Liver (tissue), 8 donors: ENCODE measurements at regions not wholly inside any gene's neighbourhood (a gene's known extent, or its start where the extent isn't known, plus 50 kb on each side); places are given as distances from the start of the nearest gene placed in this dataset.

Experiments used
- DNase-seq: peaks from one replicate; pipeline ENCODE4 v3.0.0-alpha.2; 2017; ENCODE audit warnings: low spot score
- H3K27ac ChIP-seq, 2 donors: one replicate each; pipeline ENCODE4 v1.7.0; 2013; ENCODE audit warnings: inconsistent platforms in 2 of 2, low read length in 2 of 2, control low read depth in 1 of 2, low read depth in 1 of 2, mild to moderate bottlenecking in 1 of 2
- H3K27me3 ChIP-seq, 4 donors: one replicate each; pipeline versions ENCODE4 v1.6.1 to v1.7.0; 2013; ENCODE audit warnings: low read length in 3 of 4, inconsistent platforms in 1 of 4, mild to moderate bottlenecking in 1 of 4, moderate library complexity in 1 of 4; ENCODE audit not compliant: control insufficient read depth in 4 of 4, insufficient read depth in 4 of 4
- H3K36me3 ChIP-seq, 4 donors: one replicate each; pipeline versions ENCODE4 v1.6.1 to v1.7.0; 2013; ENCODE audit warnings: low read length in 3 of 4, mild to moderate bottlenecking in 3 of 4, low read depth in 1 of 4, moderate library complexity in 1 of 4; ENCODE audit not compliant: control insufficient read depth in 4 of 4, insufficient read depth in 3 of 4
- H3K4me1 ChIP-seq, 4 donors: one replicate each; pipeline versions ENCODE4 v1.6.1 to v1.7.0; 2013; ENCODE audit warnings: low read length in 3 of 4, mild to moderate bottlenecking in 3 of 4, moderate library complexity in 1 of 4; ENCODE audit not compliant: control insufficient read depth in 4 of 4, insufficient read depth in 4 of 4
- H3K4me3 ChIP-seq, 3 donors: one replicate each; pipeline versions ENCODE4 v1.6.1 to v1.7.0; 2013; ENCODE audit warnings: low read length in 3 of 3, control low read depth in 1 of 3, low read depth in 1 of 3, mild to moderate bottlenecking in 1 of 3
- H3K9ac ChIP-seq, 2 donors: one replicate each; pipeline ENCODE4 v1.7.0; 2013; ENCODE audit warnings: low read length in 2 of 2, mild to moderate bottlenecking in 2 of 2, moderate library complexity in 2 of 2, control low read depth in 1 of 2, low read depth in 1 of 2
- H3K9me3 ChIP-seq, 4 donors: one replicate each; pipeline versions ENCODE4 v1.6.1 to v1.7.0; 2013; ENCODE audit warnings: low read length in 3 of 4; ENCODE audit not compliant: control insufficient read depth in 4 of 4
- ATF3 ChIP-seq: IDR thresholded peaks from 2 replicates; pipeline ENCODE4 v1.6.1; 2016; ENCODE audit warnings: antibody characterized with exemption
- CTCF ChIP-seq: fragments of 150-350 bp; IDR thresholded peaks from 2 replicates; pipeline ENCODE4 v1.5.1; 2017; ENCODE audit warnings: improper control_type of control experiment, low read depth, low read length; ENCODE audit not compliant: missing input control
- EGR1 ChIP-seq, 2 donors: IDR thresholded peaks; 2 replicates each; pipeline ENCODE4 v1.6.1; 2016 to 2018; ENCODE audit warnings: antibody characterized with exemption in 2 of 2, low read depth in 2 of 2
- FOXA2 ChIP-seq: IDR thresholded peaks from 2 replicates; pipeline ENCODE4 v1.6.1; 2016; ENCODE audit warnings: antibody characterized with exemption
- HNF4A ChIP-seq, 2 donors: conservative IDR thresholded peaks; 2 replicates each; pipeline ENCODE4 v1.6.1; 2016; ENCODE audit warnings: antibody characterized with exemption in 2 of 2, mild to moderate bottlenecking in 2 of 2
- JUND ChIP-seq, 2 donors: IDR thresholded peaks; 2 replicates each; pipeline ENCODE4 v1.6.1; 2016; ENCODE audit warnings: antibody characterized with exemption in 2 of 2
- MAX ChIP-seq: IDR thresholded peaks from 2 replicates; pipeline ENCODE4 v1.6.1; 2016; ENCODE audit warnings: antibody characterized with exemption
- NR2F2 ChIP-seq: IDR thresholded peaks from 2 replicates; pipeline ENCODE4 v1.6.1; 2016; ENCODE audit warnings: antibody characterized with exemption
- RAD21 ChIP-seq, 2 donors: IDR thresholded peaks; 2 replicates each; pipeline ENCODE4 v1.6.1; 2016; ENCODE audit warnings: antibody characterized with exemption in 2 of 2, mild to moderate bottlenecking in 2 of 2
- REST ChIP-seq: IDR thresholded peaks from 2 replicates; pipeline ENCODE4 v1.6.1; 2016; ENCODE audit warnings: antibody characterized with exemption, mild to moderate bottlenecking
- TAF1 ChIP-seq: conservative IDR thresholded peaks from 2 replicates; pipeline ENCODE4 v1.6.1; 2016; ENCODE audit warnings: antibody characterized with exemption, mild to moderate bottlenecking
- ZBTB33 ChIP-seq: IDR thresholded peaks from 2 replicates; pipeline ENCODE4 v1.6.1; 2016; ENCODE audit warnings: antibody characterized with exemption
- WGBS: extraction: QIAGEN DNeasy Blood & Tissue Kit; methylation state at CpG from one replicate; pipeline ENCODE4 v1.1.7; 2013; 5-methylcytosine and 5-hydroxymethylcytosine counted together
- donor health status: healthy.
- donor health status: healthy.
- donor health status: healthy.
- donor health status: healthy.
- donor health status: healthy.

GRCh38 chr10:121352231-121352855, 245.9 kb downstream of the FGFR2 start:
- TF ChIP-seq CTCF = no peak
- no peak for TF ChIP-seq MAX
- TF ChIP-seq ZBTB33 = no peak
- no peak for TF ChIP-seq EGR1 (IDR thresholded peaks at IDR 0.05; ENCODE audit: low read depth in 2 of 2)
- TF ChIP-seq HNF4A (conservative IDR thresholded peaks at IDR 0.05) = no peak
- no peak for TF ChIP-seq NR2F2
- TF ChIP-seq ATF3 = no peak
- H3K9ac ChIP-seq = no peak overlapping the region
- no peak overlapping the region for H3K4me3 ChIP-seq
- no peak for DNase-seq
- H3K9me3 ChIP-seq = no peaks in the 10 kb centered on the region
- 80% methylated on average over 7 of the region's 7 CpGs for WGBS
- no peaks in the 10 kb centered on the region for H3K36me3 ChIP-seq
- H3K27me3 ChIP-seq = no peaks in the 10 kb centered on the region
- H3K4me1 ChIP-seq = no peaks in the 10 kb centered on the region
- H3K27ac ChIP-seq = no peak overlapping the region

GRCh38 chr10:121355161-121355560, 243.1 kb downstream of the FGFR2 start:
- Histone ChIP-seq H3K4me3 (no peak overlapping the region), H3K9ac (no peak overlapping the region), H3K4me1 (no peaks in the 10 kb centered on the region), H3K27me3 (no peaks in the 10 kb centered on the region), H3K27ac (no peak overlapping the region), H3K9me3 (no peaks in the 10 kb centered on the region), H3K36me3 (no peaks in the 10 kb centered on the region)
- WGBS = 94% methylated on average over 6 of the region's 6 CpGs
- no peak for TF ChIP-seq FOXA2
- TF ChIP-seq ATF3 = no peak
- TF ChIP-seq HNF4A (conservative IDR thresholded peaks at IDR 0.05) = no peak
- no peak for TF ChIP-seq TAF1
- TF ChIP-seq REST = no peak
- TF ChIP-seq RAD21 (IDR thresholded peaks at IDR 0.05) = no peak
- no peak for TF ChIP-seq CTCF
- no peak for TF ChIP-seq JUND (IDR thresholded peaks at IDR 0.05)
- TF ChIP-seq MAX = no peak
- no peak for TF ChIP-seq ZBTB33
- TF ChIP-seq EGR1 (IDR thresholded peaks at IDR 0.05; ENCODE audit: low read depth in 2 of 2) = no peak
- no peak for DNase-seq
